ENCODE measurements at regions not wholly inside any gene's neighbourhood (a gene's known extent, or its start where the extent isn't known, plus 50 kb on each side); places are given as distances from the start of the nearest gene placed in this dataset.

GRCh38 chr15:72890043-72890442 lies 106.5 kb upstream of the ADPGK start:
- TF ChIP-seq CTCF (IDR thresholded peaks at IDR 0.05; ENCODE audit: borderline replicate concordance, extremely low read depth, low read length, poor library complexity, severe bottlenecking) (no peak), EZH2 (IDR thresholded peaks at IDR 0.05; ENCODE audit: borderline replicate concordance, low read depth, low read length, severe bottlenecking) (no peak)
